A549 (cell line): ENCODE measurements at regions not wholly inside any gene's neighbourhood (a gene's known extent, or its start where the extent isn't known, plus 50 kb on each side); places are given as distances from the start of the nearest gene placed in this dataset.

Experiments used
- ATAC-seq, 2 experiments: fragments of 200-7000 bp in 1 of 2; fragments of >200 bp in 1 of 2; cut with Nextera tagmentation in 1 of 2; cut with Tn5 transposase in 1 of 2; 3 replicates each; pipeline versions ENCODE4 v1.8.0 to v1.9.1; 2018 to 2020; ENCODE audit warnings: mild to moderate bottlenecking in 1 of 2, moderate library complexity in 1 of 2
- CTCF ChIA-PET: fragments of 300-600 bp; sonication (Branson Sonifier 250); formaldehyde crosslinking; extraction: SDS; loops from one replicate; lab custom pipeline; 2021; ENCODE audit warnings: antibody characterized with exemption, inconsistent platforms; lab: Yijun Ruan, JAX
- POLR2A ChIA-PET: fragments of 350-600 bp; formaldehyde crosslinking; extraction: SDS; loops from one replicate; lab custom pipeline; 2021; ENCODE audit warnings: antibody characterized with exemption, inconsistent platforms; lab: Yijun Ruan, JAX
- DNase-seq, 2 experiments: peaks; one replicate each; pipeline versions ENCODE4 v3.0.0 to v3.0.0-alpha.2; 2011 to 2016; ENCODE audit warnings: low read depth in 1 of 2, low spot score in 1 of 2
- FAIRE-seq: peaks from 2 replicates; lab custom pipeline; 2011; peaks lifted over from hg19 to GRCh38; lab: Jason Lieb, UNC
- H3K27ac ChIP-seq, 2 experiments: fragments of >200 bp; sonication (Bioruptor Twin); formaldehyde crosslinking; 3 replicates each; pipeline ENCODE4 v1.5.1; 2016 to 2017
- H3K4me1 ChIP-seq: fragments of >200 bp; sonication (Bioruptor Twin); formaldehyde crosslinking; 3 replicates; pipeline ENCODE4 v1.6.1; 2016
- H3K4me2 ChIP-seq: fragments of >200 bp; sonication (Bioruptor Twin); formaldehyde crosslinking; 3 replicates; pipeline ENCODE4 v1.6.1; 2016
- H3K4me3 ChIP-seq: fragments of >200 bp; sonication (Bioruptor Twin); formaldehyde crosslinking; 3 replicates; pipeline ENCODE4 v1.5.1; 2016
- H3K9me3 ChIP-seq: fragments of >200 bp; sonication (Bioruptor Twin); formaldehyde crosslinking; 3 replicates; pipeline ENCODE4 v1.6.1; 2016
- CBX2 ChIP-seq: fragments of 200-600 bp; sonication (generic); IDR thresholded peaks from 2 replicates; pipeline ENCODE4 v1.6.1; 2016; ENCODE audit warnings: low read depth, mild to moderate bottlenecking, borderline replicate concordance
- CBX8 ChIP-seq: fragments of 200-600 bp; sonication (generic); IDR thresholded peaks from 2 replicates; pipeline ENCODE4 v1.6.1; 2016
- FOSB ChIP-seq: fragments of 250-450 bp; sonication (Bioruptor Pico); IDR thresholded peaks from 2 replicates; pipeline ENCODE4 v1.5.0; 2020; ENCODE audit warnings: mild to moderate bottlenecking, moderate library complexity
- HOXB5 ChIP-seq: fragments of 250-450 bp; sonication (Bioruptor Pico); IDR thresholded peaks from 2 replicates; pipeline ENCODE4 v1.5.0; 2020; ENCODE audit warnings: mild to moderate bottlenecking, moderate library complexity
- KDM1A ChIP-seq: fragments of 200-600 bp; sonication (generic); IDR thresholded peaks from 2 replicates; pipeline ENCODE4 v1.6.1; 2016; ENCODE audit warnings: low read depth, mild to moderate bottlenecking
- MAFK ChIP-seq: fragments of 450-650 bp; IDR thresholded peaks from 2 replicates; pipeline ENCODE4 v1.6.1; 2014; ENCODE audit not compliant: partially characterized antibody
- MAZ ChIP-seq: fragments of 150-350 bp; IDR thresholded peaks from 2 replicates; pipeline ENCODE4 v1.6.1; 2014; ENCODE audit warnings: antibody characterized with exemption, low read depth, low read length, borderline replicate concordance
- NFE2L2 ChIP-seq: fragments of 150-350 bp; conservative IDR thresholded peaks from 2 replicates; pipeline ENCODE4 v1.6.1; 2014; ENCODE audit warnings: low read length
- RARB ChIP-seq: fragments of 250-450 bp; sonication (Bioruptor Pico); IDR thresholded peaks from 2 replicates; pipeline ENCODE4 v1.8.0; 2021; ENCODE audit warnings: mild to moderate bottlenecking, moderate library complexity
- RFX5 ChIP-seq: fragments of 450-650 bp; IDR thresholded peaks from 2 replicates; pipeline ENCODE4 v1.7.1; 2014; ENCODE audit warnings: antibody characterized with exemption, mild to moderate bottlenecking, moderate library complexity
- SMC3 ChIP-seq: fragments of >200 bp; sonication (Bioruptor Twin); formaldehyde crosslinking; IDR thresholded peaks from 3 replicates; pipeline ENCODE4 v1.6.1; 2018; ENCODE audit warnings: inconsistent platforms
- SREBF2 ChIP-seq: fragments of 450-650 bp; IDR thresholded peaks from 2 replicates; pipeline ENCODE4 v1.6.1; 2014; ENCODE audit warnings: mild to moderate bottlenecking, moderate library complexity
- ZC3H11A ChIP-seq: fragments of 450-650 bp; IDR thresholded peaks from 2 replicates; pipeline ENCODE4 v1.6.1; 2014; ENCODE audit warnings: antibody characterized with exemption, mild to moderate bottlenecking
- ZNF302 ChIP-seq: fragments of 250-450 bp; sonication (Bioruptor Pico); IDR thresholded peaks from 2 replicates; pipeline ENCODE4 v1.9.0; 2021; ENCODE audit warnings: inconsistent platforms, mild to moderate bottlenecking, moderate library complexity
- WGBS: methylation state at CpG from one replicate; pipeline ENCODE4 v1.1.6; 2017; ENCODE audit errors: missing lambda C conversion rate; 5-methylcytosine and 5-hydroxymethylcytosine counted together
- TF ChIP-seq, protein P1 (sequence below): IDR thresholded peaks from 2 replicates; pipeline ENCODE4 v1.6.1; 2012; ENCODE audit warnings: low read depth, borderline replicate concordance
- TF ChIP-seq, protein P2 (sequence below): fragments of 250-450 bp; sonication (Bioruptor Pico); IDR thresholded peaks from 2 replicates; pipeline ENCODE4 v1.5.0; 2021; ENCODE audit warnings: mild to moderate bottlenecking, moderate library complexity, borderline replicate concordance
- TF ChIP-seq, protein P3 (sequence below): fragments of 200-600 bp; sonication (generic); IDR thresholded peaks from 2 replicates; pipeline ENCODE4 v1.6.1; 2016; ENCODE audit warnings: antibody characterized with exemption, mild to moderate bottlenecking, moderate library complexity

DNA sequence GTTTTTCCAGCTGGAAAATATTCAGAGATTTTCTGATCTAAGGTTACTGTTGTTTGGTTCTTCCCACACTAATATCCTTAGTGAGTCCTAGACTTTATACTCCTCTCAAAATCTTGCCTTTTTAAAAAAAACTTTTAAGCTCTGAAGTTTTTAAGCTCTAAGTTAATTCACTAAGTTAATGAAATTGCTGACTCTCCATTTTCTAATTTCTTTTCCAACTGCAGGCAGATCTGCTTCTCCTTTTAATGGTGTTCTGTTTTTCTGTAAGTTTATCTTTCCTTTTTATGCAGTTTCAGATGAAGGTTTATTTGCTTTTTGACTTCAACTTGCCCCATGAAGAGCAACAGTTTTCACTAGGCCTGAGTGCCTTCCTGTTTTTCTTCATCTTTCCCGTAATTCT, 125.8 kb upstream of the ARHGAP42 start:
- Histone ChIP-seq H3K9me3 (no peaks in the 10 kb centered on the region), H3K4me1 (no peaks in the 10 kb centered on the region), H3K4me3 (no peak overlapping the region), H3K27ac (no peak overlapping the region), H3K4me2 (no peak overlapping the region)
- WGBS: 4% methylated on average over 1 of the region's 1 CpG
- ChIA-PET POLR2A (no interaction called here), CTCF (no interaction called here)
- ATAC-seq (no peak), FAIRE-seq (no peak), DNase-seq (no peak)
- TF ChIP-seq, protein P1, sequence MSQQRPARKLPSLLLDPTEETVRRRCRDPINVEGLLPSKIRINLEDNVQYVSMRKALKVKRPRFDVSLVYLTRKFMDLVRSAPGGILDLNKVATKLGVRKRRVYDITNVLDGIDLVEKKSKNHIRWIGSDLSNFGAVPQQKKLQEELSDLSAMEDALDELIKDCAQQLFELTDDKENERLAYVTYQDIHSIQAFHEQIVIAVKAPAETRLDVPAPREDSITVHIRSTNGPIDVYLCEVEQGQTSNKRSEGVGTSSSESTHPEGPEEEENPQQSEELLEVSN: no peak
- TF ChIP-seq MAFK (peak; percentile 75), RARB (no peak), CBX2 (no peak), KDM1A (no peak)

DNA sequence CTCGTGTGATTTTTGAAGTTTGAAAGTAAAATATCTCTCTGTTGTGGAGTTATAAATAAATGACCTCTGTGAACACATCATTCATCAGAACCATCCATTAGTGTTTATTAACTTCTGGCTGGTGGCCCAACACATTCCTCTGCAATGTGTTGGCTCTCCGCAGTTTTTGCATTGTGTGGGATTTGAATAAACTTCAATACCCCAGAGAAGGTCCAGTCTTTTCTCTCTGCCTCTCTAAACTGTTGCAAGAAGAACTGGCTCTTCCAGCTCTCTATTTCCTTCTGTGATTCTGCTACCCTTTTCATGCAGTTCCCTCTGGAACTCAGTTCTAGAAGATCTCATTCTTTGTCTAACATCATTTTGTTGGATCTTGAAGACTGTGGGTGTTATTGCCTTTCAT, 125.0 kb upstream of the ARHGAP42 start:
- DNase-seq: no peak
- Histone ChIP-seq H3K4me3 (no peak overlapping the region), H3K9me3 (no peaks in the 10 kb centered on the region), H3K27ac (no peak overlapping the region), H3K4me1 (no peaks in the 10 kb centered on the region), H3K4me2 (no peak overlapping the region)
- FAIRE-seq: no peak
- WGBS: 0% methylated on average over 2 of the region's 2 CpGs
- TF ChIP-seq ZNF302 (CRISPR knock-in tag) (no peak), RFX5 (no peak)
- TF ChIP-seq, protein P2, sequence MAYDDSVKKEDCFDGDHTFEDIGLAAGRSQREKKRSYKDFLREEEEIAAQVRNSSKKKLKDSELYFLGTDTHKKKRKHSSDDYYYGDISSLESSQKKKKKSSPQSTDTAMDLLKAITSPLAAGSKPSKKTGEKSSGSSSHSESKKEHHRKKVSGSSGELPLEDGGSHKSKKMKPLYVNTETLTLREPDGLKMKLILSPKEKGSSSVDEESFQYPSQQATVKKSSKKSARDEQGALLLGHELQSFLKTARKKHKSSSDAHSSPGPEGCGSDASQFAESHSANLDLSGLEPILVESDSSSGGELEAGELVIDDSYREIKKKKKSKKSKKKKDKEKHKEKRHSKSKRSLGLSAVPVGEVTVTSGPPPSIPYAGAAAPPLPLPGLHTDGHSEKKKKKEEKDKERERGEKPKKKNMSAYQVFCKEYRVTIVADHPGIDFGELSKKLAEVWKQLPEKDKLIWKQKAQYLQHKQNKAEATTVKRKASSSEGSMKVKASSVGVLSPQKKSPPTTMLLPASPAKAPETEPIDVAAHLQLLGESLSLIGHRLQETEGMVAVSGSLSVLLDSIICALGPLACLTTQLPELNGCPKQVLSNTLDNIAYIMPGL (CRISPR knock-in tag): no peak
- ATAC-seq: no peak
- POLR2A ChIA-PET: no interaction called here
- CTCF ChIA-PET: no interaction called here

DNA sequence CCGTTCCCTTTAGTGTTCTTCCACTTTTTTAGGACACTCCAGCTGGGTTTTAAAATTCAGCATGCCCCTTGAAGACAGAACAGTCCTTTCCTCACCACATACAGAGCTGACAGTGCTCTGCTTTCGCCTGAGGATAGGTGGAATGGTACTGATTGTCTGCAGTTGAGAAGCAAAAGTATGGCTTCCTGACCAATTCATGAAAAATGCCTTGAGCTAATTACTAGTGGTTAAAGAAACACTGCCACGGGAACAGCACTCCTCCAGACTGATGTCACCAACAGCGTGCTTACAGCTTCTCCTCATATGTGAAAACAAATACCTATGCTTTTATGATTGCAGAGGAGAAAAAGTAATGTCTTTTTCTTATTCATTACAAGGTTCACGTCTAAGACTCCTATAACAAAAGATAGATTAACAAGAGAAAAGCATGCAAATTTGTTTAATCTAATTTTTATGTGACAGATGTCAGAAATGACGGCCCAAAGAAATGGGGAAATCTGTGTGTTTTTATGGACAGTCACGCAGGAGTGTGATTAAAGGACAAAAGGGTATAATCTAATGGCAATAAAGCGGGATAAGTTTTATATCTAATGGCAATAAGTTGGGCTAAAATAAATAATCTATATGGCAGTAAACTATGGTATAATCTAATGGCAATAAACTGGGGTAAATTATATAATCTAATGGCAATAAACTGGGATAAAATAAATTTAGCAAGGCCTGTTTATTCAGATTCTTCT, 123.4 kb upstream of the ARHGAP42 start:
- no peak for DNase-seq
- Histone ChIP-seq H3K4me1 (no peaks in the 10 kb centered on the region), H3K4me3 (no peak overlapping the region), H3K4me2 (no peak overlapping the region), H3K9me3 (no peaks in the 10 kb centered on the region), H3K27ac (no peak overlapping the region)
- no peak for FAIRE-seq
- CTCF ChIA-PET: no interaction called here
- WGBS: 77% methylated on average over 8 of the region's 8 CpGs
- no peak for ATAC-seq
- POLR2A ChIA-PET: no interaction called here
- TF ChIP-seq MAZ (no peak), SMC3 (no peak)

DNA sequence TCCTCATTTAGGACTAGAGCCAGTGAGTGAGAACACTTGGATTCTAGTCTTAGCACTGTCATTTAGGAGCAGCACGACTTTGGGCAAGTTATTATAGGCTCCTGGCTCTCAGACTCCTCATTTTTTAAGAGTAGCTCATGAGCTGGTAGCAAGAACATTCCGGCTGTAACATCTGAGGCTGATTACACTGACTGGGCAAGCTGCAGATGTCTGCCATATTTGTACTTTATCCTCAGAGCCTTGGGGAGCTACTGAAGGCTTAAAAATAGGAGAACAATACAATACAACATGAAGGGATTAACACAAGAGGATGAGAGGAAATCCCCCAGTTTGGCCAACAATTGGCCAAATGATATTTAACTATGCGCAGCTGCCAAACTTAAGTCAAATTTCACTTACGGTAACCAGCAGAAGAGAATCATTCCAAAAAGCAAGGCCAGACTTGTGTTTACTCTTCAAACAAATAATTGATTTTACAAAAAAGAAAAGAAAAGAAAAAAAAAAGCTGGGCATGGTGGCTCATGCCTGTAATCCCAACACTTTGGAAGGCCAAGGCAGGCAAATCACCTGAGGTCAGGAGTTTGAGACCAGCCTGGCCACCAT, 113.1 kb upstream of the ARHGAP42 start:
- TF ChIP-seq, protein P3, sequence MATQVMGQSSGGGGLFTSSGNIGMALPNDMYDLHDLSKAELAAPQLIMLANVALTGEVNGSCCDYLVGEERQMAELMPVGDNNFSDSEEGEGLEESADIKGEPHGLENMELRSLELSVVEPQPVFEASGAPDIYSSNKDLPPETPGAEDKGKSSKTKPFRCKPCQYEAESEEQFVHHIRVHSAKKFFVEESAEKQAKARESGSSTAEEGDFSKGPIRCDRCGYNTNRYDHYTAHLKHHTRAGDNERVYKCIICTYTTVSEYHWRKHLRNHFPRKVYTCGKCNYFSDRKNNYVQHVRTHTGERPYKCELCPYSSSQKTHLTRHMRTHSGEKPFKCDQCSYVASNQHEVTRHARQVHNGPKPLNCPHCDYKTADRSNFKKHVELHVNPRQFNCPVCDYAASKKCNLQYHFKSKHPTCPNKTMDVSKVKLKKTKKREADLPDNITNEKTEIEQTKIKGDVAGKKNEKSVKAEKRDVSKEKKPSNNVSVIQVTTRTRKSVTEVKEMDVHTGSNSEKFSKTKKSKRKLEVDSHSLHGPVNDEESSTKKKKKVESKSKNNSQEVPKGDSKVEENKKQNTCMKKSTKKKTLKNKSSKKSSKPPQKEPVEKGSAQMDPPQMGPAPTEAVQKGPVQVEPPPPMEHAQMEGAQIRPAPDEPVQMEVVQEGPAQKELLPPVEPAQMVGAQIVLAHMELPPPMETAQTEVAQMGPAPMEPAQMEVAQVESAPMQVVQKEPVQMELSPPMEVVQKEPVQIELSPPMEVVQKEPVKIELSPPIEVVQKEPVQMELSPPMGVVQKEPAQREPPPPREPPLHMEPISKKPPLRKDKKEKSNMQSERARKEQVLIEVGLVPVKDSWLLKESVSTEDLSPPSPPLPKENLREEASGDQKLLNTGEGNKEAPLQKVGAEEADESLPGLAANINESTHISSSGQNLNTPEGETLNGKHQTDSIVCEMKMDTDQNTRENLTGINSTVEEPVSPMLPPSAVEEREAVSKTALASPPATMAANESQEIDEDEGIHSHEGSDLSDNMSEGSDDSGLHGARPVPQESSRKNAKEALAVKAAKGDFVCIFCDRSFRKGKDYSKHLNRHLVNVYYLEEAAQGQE: no peak
- TF ChIP-seq CBX8: no peak
- no peak for TF ChIP-seq RARB
- no peak for TF ChIP-seq SREBF2
- TF ChIP-seq ZC3H11A: no peak
- TF ChIP-seq FOSB (CRISPR knock-in tag): no peak
- TF ChIP-seq NFE2L2: no peak
- no peak for TF ChIP-seq HOXB5 (CRISPR knock-in tag)
- TF ChIP-seq, all 56 proteins: peak for 0
- CTCF ChIA-PET: interaction anchor here (0.6 to 2.2 kb wide), 3 partner anchors 48 to 413 kb away, joined by 3 to 6 read pairs (median 3); no protein-coding TSS in a partner anchor
- H3K27ac ChIP-seq: no peak overlapping the region
- ATAC-seq (no peak), FAIRE-seq (no peak), DNase-seq (no peak)
- peaks cover 3% of the 10 kb centered on the region; the same call in 2 of the 3 replicates for H3K4me1 ChIP-seq
- no peak overlapping the region for H3K4me2 ChIP-seq
- H3K9me3 ChIP-seq: no peaks in the 10 kb centered on the region
- H3K4me3 ChIP-seq: no peak overlapping the region
- 73% methylated on average over 4 of the region's 4 CpGs for WGBS
- POLR2A ChIA-PET: no interaction called here
